C1 segment of cervical spinal cord (tissue), 14 donors: ENCODE measurements at regions not wholly inside any gene's neighbourhood (a gene's known extent, or its start where the extent isn't known, plus 50 kb on each side); places are given as distances from the start of the nearest gene placed in this dataset.
"Not testable (repeated sequence)": the region's sequence is repeated elsewhere in the genome, so short reads cannot be mapped to it uniquely, and the experiment has no call there.

ENCODE experiments used
- DNase-seq, 14 donors: peaks; one replicate each; lab custom pipeline; 2025; lab: John Stamatoyannopoulos, UW

DNA sequence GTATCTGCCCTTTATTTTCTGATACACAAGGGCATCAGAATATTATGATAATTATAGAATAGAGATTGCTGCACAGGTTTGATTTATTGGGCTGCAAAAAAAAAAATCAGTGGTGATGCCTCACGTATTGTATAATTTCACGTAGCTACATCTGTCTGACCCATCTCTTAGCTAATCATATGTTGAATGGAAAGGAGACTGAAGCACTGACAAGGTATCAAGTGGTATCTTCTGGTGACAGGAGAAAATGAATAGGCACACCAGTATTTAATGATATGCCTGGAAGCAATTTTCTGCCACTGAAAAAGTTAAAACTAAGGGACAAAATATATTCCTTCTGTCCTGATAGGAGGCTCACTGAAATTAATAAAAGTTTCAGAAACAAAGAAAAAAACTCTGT, 837.2 kb upstream of the FBXO33 start:
- DNase-seq = no peak

GRCh38 chr14:40268236-40268635, 836.0 kb upstream of the FBXO33 start:
- no peak for DNase-seq

DNA sequence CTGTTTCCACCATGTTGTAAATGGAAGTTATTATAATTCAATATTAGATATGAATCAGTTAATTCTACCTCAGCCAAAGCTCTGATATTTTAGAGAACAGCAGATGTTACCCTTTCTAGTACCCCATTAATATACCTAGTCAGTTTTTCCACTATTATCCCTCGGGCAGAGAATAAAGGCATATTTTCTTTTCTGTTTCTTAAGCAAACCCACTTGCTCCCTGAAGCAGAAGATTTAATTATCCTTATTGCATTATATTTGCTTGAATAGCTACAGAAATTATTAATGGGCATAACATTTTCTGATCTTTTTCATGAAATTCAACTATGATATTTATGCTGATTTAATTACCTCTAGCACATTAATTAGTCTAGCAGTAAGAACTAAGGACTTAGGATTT, 832.9 kb upstream of the FBXO33 start:
- no peak for DNase-seq

- DNase-seq = no peak
These were observed 820.7 kb upstream of the FBXO33 start for GRCh38 chr14:40252817-40253447.

GRCh38 chr14:40248671-40249070, 816.4 kb upstream of the FBXO33 start:
- no peak for DNase-seq

DNA sequence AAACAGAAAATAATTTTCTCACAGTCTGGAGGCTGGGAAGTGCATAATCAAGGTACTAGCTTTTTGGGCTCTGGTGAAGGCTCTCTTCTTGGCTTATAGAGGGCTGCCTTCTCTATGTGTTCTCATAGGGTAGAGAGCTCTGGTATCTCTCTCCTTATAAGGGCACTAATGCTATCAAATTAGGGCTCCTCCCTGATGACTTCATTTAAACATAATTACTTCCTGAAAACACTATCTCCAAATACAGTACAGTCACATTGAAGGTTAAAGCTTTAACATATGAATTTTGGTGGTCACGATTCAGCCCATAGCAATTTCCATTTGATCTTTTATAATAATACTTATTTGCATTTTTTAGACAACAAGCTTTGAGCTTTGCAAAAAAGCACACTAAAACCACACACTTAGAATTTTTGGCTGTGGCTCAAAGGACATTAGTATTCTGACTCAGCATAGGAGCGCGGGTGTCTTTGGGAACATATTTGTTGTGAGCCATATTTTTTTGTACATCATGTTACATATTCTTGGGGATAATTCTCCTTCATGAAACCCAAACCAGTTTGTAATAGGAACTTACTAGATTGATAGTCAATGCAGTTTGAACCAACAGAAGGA, 808.1 kb upstream of the FBXO33 start:
- no peak for DNase-seq

GRCh38 chr14:40232302-40232701, 800.1 kb upstream of the FBXO33 start:
- no peak for DNase-seq

DNA sequence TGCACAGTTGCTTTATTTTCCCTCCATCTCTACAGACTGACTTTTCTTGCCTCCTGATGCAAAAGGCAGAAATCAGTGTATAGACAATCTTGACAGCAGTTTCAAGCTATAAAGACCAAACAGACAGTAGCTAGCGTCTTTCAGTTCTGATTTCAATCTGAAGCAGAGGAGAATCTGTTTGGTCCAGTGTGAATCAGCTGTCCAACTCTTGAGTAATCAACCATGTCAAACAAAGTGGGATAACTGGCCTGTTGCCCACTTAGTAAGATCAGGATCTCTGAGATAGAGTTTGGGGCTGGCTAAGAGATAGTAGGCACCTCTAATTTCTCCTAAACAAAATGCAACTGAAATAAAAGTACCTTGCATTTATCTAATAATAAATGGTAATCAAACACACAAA, 797.4 kb upstream of the FBXO33 start:
- DNase-seq = no peak

DNA sequence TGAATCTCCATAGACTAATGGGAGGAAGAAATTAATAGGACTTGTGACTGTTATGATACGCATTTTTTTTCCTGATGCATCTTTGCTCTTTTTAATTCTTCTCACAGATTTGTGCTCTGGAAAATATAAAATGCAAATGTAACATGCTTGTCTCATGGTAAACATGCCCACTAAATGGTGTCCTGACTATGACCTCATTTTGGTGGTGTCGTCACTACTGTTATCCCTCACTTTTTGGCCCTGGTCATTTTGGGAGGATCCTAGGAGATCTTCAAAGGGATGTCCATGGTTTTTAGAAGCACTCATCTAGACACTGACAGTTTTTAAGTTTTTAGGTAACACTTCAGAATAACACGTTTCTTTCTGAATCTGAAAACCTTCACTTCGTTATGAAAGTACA, 790.8 kb upstream of the FBXO33 start:
- no peak for DNase-seq

DNA sequence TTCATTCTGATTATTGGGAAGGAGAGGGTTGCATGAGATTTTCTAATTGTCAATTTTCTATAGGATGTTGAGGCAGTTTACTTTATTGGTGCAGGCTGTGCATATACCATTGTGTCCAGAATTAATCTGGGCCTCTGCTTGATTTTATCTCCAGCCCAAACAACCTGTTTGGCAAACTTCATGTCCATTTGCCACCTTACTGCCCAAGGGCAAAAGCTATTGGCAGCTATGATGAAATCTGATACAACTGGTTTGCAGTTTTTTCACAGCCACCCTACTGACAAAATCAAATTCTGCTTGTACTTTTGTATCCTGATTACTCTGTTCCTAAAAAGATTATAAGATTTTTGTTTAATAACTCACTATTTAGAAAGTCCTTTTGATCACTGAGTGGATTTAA, 789.2 kb upstream of the FBXO33 start:
- DNase-seq = no peak

- no peak for DNase-seq
These were observed 786.8 kb upstream of the FBXO33 start for GRCh38 chr14:40219032-40219431.

DNA sequence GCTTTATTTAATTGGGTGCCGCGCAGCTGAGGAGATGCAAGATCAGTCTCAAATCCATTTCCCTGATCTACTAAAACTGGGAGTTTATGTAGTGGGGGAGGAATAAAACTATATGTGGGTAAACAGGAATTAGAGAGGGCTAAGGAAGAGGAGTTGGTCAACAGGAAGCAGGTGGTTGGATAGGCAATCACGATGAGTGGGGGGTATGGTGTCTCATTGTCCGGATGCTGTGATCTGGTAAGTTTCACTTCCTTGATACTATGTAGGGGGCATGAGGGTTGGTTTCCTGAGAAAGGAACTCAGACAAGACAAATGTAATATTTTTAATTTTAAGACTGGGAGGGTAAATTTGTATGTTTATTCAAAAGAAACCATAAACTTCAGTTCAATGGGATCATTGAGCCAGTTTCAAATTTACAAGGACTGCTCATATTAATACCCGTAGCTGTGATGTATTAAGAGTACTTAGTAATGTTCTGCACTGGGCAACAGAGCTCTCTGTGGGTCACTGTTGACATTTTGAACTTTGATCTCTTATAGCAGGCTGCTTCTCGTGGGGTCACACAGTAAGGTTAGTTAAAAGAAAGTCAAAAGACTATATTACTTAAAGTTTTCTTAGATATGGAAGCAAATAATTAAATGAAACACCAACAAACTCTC, 786.2 kb upstream of the FBXO33 start:
- no peak for DNase-seq

- no peak for DNase-seq
These were observed 784.7 kb upstream of the FBXO33 start for GRCh38 chr14:40216976-40217375.

DNA sequence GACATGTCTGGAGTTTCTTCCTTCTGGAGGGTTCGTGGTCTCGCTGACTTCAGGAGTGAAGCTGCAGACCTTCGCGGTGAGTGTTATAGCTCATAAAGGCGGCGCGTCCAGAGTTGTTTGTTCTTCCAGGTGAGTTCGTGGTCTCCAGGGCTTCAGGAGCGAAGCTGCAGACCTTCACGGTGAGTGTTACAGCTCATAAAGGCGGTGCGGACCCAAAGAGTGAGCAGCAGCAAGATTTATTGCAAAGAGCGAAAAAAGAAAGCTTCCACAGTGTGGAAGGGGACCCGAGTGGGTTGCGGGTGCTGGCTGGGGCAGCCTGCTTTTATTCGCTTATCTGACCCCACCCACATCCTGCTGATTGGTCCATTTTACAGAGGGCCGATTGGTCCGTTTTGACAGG, 784.2 kb upstream of the FBXO33 start:
- DNase-seq = not testable (repeated sequence)

DNA sequence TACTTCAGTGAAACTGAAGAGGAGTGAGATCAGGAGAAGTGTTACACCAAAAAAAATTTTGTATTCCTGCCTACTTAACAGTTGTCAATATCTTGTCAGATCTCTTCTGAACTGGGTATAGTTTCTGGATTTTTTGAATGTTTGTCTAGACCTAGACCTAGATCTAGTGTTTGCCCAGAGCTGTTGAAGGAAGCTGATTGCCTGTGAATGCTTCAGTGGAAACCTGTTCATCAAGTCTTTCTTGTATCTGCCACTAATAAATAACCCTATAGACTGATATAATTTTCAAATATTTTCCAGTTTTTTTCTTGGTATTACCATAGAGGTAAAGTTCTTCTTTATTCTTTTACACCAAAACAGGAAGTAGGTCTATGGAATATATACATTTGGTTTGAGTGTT, 781.5 kb upstream of the FBXO33 start:
- no peak for DNase-seq

DNA sequence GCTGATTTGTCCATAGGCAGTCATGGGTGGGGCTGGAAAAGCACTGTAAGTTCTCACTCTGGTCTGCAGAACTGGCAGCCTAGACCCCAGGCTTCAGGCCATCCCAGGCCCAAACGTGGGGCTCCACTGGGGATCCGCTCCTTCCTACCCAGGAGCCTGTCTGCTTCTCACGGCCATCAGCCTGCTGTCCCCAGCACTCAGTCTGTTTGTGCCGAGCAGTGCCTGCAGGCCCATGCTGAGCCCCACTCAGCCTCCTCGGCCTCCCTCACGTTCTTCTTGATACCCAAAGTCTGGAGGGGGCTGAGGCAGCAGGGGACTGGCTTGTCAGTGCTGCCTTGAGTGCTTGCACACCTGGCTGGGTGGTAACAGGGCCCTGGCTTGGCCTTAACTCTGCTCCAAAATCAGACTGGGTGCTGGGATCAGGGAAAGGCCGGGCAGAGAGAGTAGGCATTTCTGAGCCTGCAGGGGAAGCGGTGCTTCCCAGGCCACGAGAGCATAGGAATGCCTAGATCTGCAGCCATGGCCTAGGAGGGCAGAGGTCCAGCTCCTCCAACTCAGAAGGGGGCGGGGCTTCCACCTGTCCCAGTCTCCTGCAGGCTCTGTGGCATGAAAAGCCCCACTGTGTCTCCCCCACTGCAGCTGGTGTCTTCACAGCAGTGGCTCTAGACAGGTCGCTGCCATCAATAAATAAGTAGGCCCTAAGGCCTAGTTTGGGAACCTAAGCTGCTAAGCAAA, 772.4 kb upstream of the FBXO33 start:
- DNase-seq = no peak

- DNase-seq = no peak
These were observed 766.9 kb upstream of the FBXO33 start for GRCh38 chr14:40199101-40199500.

DNA sequence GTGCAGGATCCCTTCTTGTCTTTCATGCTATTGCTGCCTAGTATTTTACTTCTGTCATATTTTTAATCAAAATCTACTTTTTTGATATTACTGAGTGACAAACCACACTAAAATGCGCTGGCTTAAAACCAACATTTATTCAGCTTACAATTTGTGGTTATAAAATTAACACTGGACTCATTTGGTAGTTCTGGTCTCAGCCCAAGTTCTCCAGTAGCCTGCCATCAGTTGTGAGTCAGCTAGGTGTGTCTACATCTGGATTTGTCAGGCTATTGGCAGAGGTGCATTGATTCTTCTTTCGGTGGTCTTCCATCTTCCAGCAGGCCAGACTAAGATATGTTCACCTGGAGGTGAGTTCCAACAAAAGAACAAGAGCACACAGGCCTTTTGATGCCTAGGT, 765.1 kb upstream of the FBXO33 start:
- DNase-seq = no peak

GRCh38 chr14:40188006-40188405, 755.8 kb upstream of the FBXO33 start:
- DNase-seq = no peak

GRCh38 chr14:40164083-40164482, 731.9 kb upstream of the FBXO33 start:
- no peak for DNase-seq

GRCh38 chr14:40139657-40140056, 707.4 kb upstream of the FBXO33 start:
- no peak for DNase-seq

GRCh38 chr14:40133463-40133862, 701.2 kb upstream of the FBXO33 start:
- no peak for DNase-seq

DNA sequence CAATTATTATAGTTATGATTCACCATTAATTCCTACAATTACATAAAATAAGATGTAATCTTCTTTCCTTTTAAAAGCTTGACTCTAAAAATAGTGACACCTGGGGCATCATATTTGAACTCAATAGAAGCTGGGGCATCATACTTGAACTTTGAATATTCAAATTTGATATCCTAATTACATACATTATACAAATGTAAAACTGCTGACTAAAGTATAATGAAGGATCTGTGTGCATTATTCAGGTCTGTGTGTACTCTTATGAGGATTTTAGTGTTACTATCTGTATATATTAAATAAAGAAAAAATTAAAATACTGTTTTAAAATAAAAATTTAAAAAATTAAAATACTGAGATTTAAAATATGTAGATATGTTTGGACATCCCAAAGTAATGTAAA, 696.9 kb upstream of the FBXO33 start:
- DNase-seq = no peak
